A549 (cell line): ENCODE measurements at regions not wholly inside any gene's neighbourhood (a gene's known extent, or its start where the extent isn't known, plus 50 kb on each side); places are given as distances from the start of the nearest gene placed in this dataset.

Experiments
- ATAC-seq, 2 experiments: fragments of 200-7000 bp in 1 of 2; fragments of >200 bp in 1 of 2; cut with Nextera tagmentation in 1 of 2; cut with Tn5 transposase in 1 of 2; 3 replicates each; pipeline versions ENCODE4 v1.8.0 to v1.9.1; 2018 to 2020; ENCODE audit warnings: mild to moderate bottlenecking in 1 of 2, moderate library complexity in 1 of 2
- CTCF ChIA-PET: fragments of 300-600 bp; sonication (Branson Sonifier 250); formaldehyde crosslinking; extraction: SDS; loops from one replicate; lab custom pipeline; 2021; ENCODE audit warnings: antibody characterized with exemption, inconsistent platforms; lab: Yijun Ruan, JAX
- POLR2A ChIA-PET: fragments of 350-600 bp; formaldehyde crosslinking; extraction: SDS; loops from one replicate; lab custom pipeline; 2021; ENCODE audit warnings: antibody characterized with exemption, inconsistent platforms; lab: Yijun Ruan, JAX
- DNase-seq, 2 experiments: peaks; one replicate each; pipeline versions ENCODE4 v3.0.0 to v3.0.0-alpha.2; 2011 to 2016; ENCODE audit warnings: low read depth in 1 of 2, low spot score in 1 of 2
- FAIRE-seq: peaks from 2 replicates; lab custom pipeline; 2011; peaks lifted over from hg19 to GRCh38; lab: Jason Lieb, UNC
- H3K27ac ChIP-seq, 2 experiments: fragments of >200 bp; sonication (Bioruptor Twin); formaldehyde crosslinking; 3 replicates each; pipeline ENCODE4 v1.5.1; 2016 to 2017
- H3K4me1 ChIP-seq: fragments of >200 bp; sonication (Bioruptor Twin); formaldehyde crosslinking; 3 replicates; pipeline ENCODE4 v1.6.1; 2016
- H3K4me2 ChIP-seq: fragments of >200 bp; sonication (Bioruptor Twin); formaldehyde crosslinking; 3 replicates; pipeline ENCODE4 v1.6.1; 2016
- H3K4me3 ChIP-seq: fragments of >200 bp; sonication (Bioruptor Twin); formaldehyde crosslinking; 3 replicates; pipeline ENCODE4 v1.5.1; 2016
- H3K9me3 ChIP-seq: fragments of >200 bp; sonication (Bioruptor Twin); formaldehyde crosslinking; 3 replicates; pipeline ENCODE4 v1.6.1; 2016
- BHLHE40 ChIP-seq: IDR thresholded peaks from 2 replicates; pipeline ENCODE4 v1.6.1; 2012; ENCODE audit warnings: low read depth, low read length, inconsistent platforms
- CBX2 ChIP-seq: fragments of 200-600 bp; sonication (generic); IDR thresholded peaks from 2 replicates; pipeline ENCODE4 v1.6.1; 2016; ENCODE audit warnings: low read depth, mild to moderate bottlenecking, borderline replicate concordance
- CBX8 ChIP-seq: fragments of 200-600 bp; sonication (generic); IDR thresholded peaks from 2 replicates; pipeline ENCODE4 v1.6.1; 2016
- CEBPB ChIP-seq, 2 experiments: fragments of >200 bp in 1 of 2; sonication (Bioruptor Twin) in 1 of 2; formaldehyde crosslinking in 1 of 2; IDR thresholded peaks; 2 replicates each; pipeline ENCODE4 v1.6.1; 2012 to 2016
- CHD4 ChIP-seq: fragments of 200-600 bp; sonication (generic); IDR thresholded peaks from 2 replicates; pipeline ENCODE4 v1.6.1; 2016; ENCODE audit warnings: antibody characterized with exemption, mild to moderate bottlenecking, borderline replicate concordance
- EHF ChIP-seq: fragments of 250-450 bp; sonication (Bioruptor Pico); IDR thresholded peaks from 2 replicates; pipeline ENCODE4 v1.5.0; 2020; ENCODE audit warnings: mild to moderate bottlenecking
- EHMT2 ChIP-seq: fragments of 200-600 bp; sonication (generic); IDR thresholded peaks from 2 replicates; pipeline ENCODE4 v1.6.1; 2016; ENCODE audit warnings: antibody characterized with exemption, low read depth, mild to moderate bottlenecking, moderate library complexity
- ESRRA ChIP-seq: fragments of 150-350 bp; IDR thresholded peaks from 2 replicates; pipeline ENCODE4 v1.6.1; 2014; ENCODE audit warnings: mild to moderate bottlenecking, low read length, borderline replicate concordance
- FOSL2 ChIP-seq, 2 experiments: fragments of 450-650 bp in 1 of 2; fragments of >200 bp in 1 of 2; sonication (Bioruptor Twin) in 1 of 2; formaldehyde crosslinking; IDR thresholded peaks; 2 replicates each; pipeline versions ENCODE4 v1.5.0 to v1.6.1; 2016 to 2020; ENCODE audit warnings: mild to moderate bottlenecking in 1 of 2, moderate library complexity in 1 of 2
- HDAC2 ChIP-seq: fragments of 200-600 bp; sonication (generic); IDR thresholded peaks from 2 replicates; pipeline ENCODE4 v1.6.1; 2016
- HOXA7 ChIP-seq: fragments of 250-450 bp; sonication (Bioruptor Pico); IDR thresholded peaks from 2 replicates; pipeline ENCODE4 v1.5.0; 2020; ENCODE audit warnings: mild to moderate bottlenecking, moderate library complexity
- JUN ChIP-seq, 2 experiments: fragments of >200 bp; sonication (Bioruptor Twin); formaldehyde crosslinking; IDR thresholded peaks; 2 replicates in 1 of 2; 3 replicates in 1 of 2; pipeline ENCODE4 v1.6.1; 2016 to 2017
- KDM5A ChIP-seq: fragments of 200-600 bp; sonication (generic); IDR thresholded peaks from 2 replicates; pipeline ENCODE4 v1.6.1; 2016; ENCODE audit warnings: antibody characterized with exemption, mild to moderate bottlenecking
- MAFK ChIP-seq: fragments of 450-650 bp; IDR thresholded peaks from 2 replicates; pipeline ENCODE4 v1.6.1; 2014; ENCODE audit not compliant: partially characterized antibody
- NFE2L2 ChIP-seq: fragments of 150-350 bp; conservative IDR thresholded peaks from 2 replicates; pipeline ENCODE4 v1.6.1; 2014; ENCODE audit warnings: low read length
- NR3C1 ChIP-seq: fragments of >200 bp; sonication (Bioruptor Twin); formaldehyde crosslinking; IDR thresholded peaks from 3 replicates; pipeline ENCODE4 v1.6.1; 2017
- POLR2A ChIP-seq: IDR thresholded peaks from 2 replicates; pipeline ENCODE4 v1.6.1; 2012; ENCODE audit warnings: mild to moderate bottlenecking, low read length
- POLR2AphosphoS2 ChIP-seq: conservative IDR thresholded peaks from 2 replicates; pipeline ENCODE4 v1.6.1; 2012; ENCODE audit warnings: low read length, improper control_type of control experiment, inconsistent platforms
- RFX5 ChIP-seq: fragments of 450-650 bp; IDR thresholded peaks from 2 replicates; pipeline ENCODE4 v1.7.1; 2014; ENCODE audit warnings: antibody characterized with exemption, mild to moderate bottlenecking, moderate library complexity
- RNF2 ChIP-seq: fragments of 200-600 bp; sonication (generic); IDR thresholded peaks from 2 replicates; pipeline ENCODE4 v1.6.1; 2016; ENCODE audit warnings: low read depth, mild to moderate bottlenecking, antibody characterized with exemption, moderate library complexity, borderline replicate concordance
- SMC3 ChIP-seq: fragments of >200 bp; sonication (Bioruptor Twin); formaldehyde crosslinking; IDR thresholded peaks from 3 replicates; pipeline ENCODE4 v1.6.1; 2018; ENCODE audit warnings: inconsistent platforms
- SREBF2 ChIP-seq: fragments of 450-650 bp; IDR thresholded peaks from 2 replicates; pipeline ENCODE4 v1.6.1; 2014; ENCODE audit warnings: mild to moderate bottlenecking, moderate library complexity
- WGBS: methylation state at CpG from one replicate; pipeline ENCODE4 v1.1.6; 2017; ENCODE audit errors: missing lambda C conversion rate; 5-methylcytosine and 5-hydroxymethylcytosine counted together
- TF ChIP-seq, protein P1 (sequence below): fragments of 150-350 bp; IDR thresholded peaks from 2 replicates; pipeline ENCODE4 v1.6.1; 2014; ENCODE audit warnings: low read depth, mild to moderate bottlenecking, low read length
- TF ChIP-seq, protein P2 (sequence below): fragments of 450-650 bp; IDR thresholded peaks from 2 replicates; pipeline ENCODE4 v1.6.1; 2014; ENCODE audit warnings: antibody characterized with exemption
- TF ChIP-seq, protein P3 (sequence below): IDR thresholded peaks from 2 replicates; pipeline ENCODE4 v1.6.1; 2012
- TF ChIP-seq, protein P4 (sequence below): fragments of 200-600 bp; sonication (generic); IDR thresholded peaks from 2 replicates; pipeline ENCODE4 v1.6.1; 2016; ENCODE audit warnings: antibody characterized with exemption, mild to moderate bottlenecking, moderate library complexity

DNA sequence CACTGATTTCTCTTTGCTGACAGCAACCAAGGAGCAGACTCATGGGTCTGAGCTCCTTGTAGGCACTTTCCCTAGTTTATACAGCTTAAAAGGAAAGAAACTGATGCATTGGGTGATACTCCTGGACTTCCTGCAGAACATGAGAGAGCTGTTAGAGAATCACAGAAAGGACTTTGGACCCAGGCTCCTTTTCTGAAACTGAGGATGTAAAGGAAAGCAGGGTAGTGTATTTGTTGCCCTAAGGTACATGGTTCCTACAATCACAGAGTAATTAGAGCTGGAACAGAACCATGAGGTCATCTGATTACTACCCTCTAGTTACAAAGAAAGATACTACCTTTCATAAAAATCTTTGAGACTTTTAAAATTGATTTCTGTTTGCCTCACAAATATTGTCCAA is 477.1 kb upstream of the SPTLC3 start (continued):
- TF ChIP-seq BHLHE40 (no peak), KDM5A (no peak), MAFK (no peak)

DNA sequence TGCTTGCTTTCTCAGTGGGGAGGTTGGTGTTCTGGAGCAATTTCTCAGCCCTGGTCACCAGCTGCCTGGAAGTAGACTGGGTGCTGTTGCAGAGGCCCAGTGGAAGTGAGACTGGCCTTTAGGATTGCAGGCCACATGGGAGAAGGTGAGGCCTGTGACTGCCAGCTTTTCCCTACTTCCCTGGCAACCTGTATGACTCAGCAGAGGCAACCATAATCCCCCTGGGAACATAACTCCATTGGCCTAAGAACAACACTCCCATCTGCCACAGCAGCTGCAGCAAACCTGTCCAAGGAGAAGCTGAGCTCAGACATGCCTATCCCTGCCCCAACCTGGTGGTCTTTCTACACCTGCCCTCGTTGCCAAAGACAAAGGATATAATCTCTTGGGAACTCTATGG is 473.5 kb upstream of the SPTLC3 start:
- H3K4me2 ChIP-seq = no peak overlapping the region
- no peaks in the 10 kb centered on the region for H3K9me3 ChIP-seq
- ATAC-seq = no peak
- no peaks in the 10 kb centered on the region for H3K4me1 ChIP-seq
- CTCF ChIA-PET = no interaction called here
- H3K4me3 ChIP-seq = no peak overlapping the region
- POLR2A ChIA-PET = no interaction called here
- FAIRE-seq = no peak
- H3K27ac ChIP-seq = no peak overlapping the region
- TF ChIP-seq HOXA7 (CRISPR knock-in tag) (no peak), RNF2 (no peak), CEBPB (IDR thresholded peaks at IDR 0.05) (no peak), NFE2L2 (no peak), FOSL2 (IDR thresholded peaks at IDR 0.05) (no peak), FOSL2 (CRISPR knock-in tag; IDR thresholded peaks at IDR 0.05) (no peak), CHD4 (no peak)
- TF ChIP-seq, protein P1, sequence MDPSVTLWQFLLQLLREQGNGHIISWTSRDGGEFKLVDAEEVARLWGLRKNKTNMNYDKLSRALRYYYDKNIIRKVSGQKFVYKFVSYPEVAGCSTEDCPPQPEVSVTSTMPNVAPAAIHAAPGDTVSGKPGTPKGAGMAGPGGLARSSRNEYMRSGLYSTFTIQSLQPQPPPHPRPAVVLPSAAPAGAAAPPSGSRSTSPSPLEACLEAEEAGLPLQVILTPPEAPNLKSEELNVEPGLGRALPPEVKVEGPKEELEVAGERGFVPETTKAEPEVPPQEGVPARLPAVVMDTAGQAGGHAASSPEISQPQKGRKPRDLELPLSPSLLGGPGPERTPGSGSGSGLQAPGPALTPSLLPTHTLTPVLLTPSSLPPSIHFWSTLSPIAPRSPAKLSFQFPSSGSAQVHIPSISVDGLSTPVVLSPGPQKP = no peak
- TF ChIP-seq, protein P2, sequence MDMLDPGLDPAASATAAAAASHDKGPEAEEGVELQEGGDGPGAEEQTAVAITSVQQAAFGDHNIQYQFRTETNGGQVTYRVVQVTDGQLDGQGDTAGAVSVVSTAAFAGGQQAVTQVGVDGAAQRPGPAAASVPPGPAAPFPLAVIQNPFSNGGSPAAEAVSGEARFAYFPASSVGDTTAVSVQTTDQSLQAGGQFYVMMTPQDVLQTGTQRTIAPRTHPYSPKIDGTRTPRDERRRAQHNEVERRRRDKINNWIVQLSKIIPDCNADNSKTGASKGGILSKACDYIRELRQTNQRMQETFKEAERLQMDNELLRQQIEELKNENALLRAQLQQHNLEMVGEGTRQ = no peak
- DNase-seq = no peak
- WGBS = 0% methylated on average over 1 of the region's 1 CpG

DNA sequence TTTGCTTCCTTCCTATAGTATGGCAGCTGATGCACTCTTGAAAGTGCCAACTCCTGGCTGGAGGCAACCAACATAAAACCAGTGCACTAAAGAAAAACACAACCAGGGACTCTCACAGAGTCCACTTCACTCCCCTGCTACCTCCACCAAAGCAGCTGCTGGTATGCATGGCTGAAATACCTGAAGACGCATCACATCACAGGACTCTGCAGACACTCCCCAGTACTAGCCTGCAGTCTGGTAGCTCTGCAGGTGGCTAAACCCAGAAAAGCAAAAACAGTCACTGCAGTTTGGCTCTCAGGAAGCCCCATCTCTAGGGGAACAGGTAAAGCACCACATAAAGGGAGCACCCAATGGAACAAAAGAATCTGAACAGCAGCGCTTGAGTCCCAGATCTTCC is 473.0 kb upstream of the SPTLC3 start:
- POLR2A ChIA-PET = no interaction called here
- CTCF ChIA-PET = no interaction called here
- no peak for TF ChIP-seq EHMT2
- TF ChIP-seq HDAC2 = no peak
- no peak for TF ChIP-seq SMC3
- TF ChIP-seq POLR2AphosphoS2 = no peak
- TF ChIP-seq ESRRA = no peak
- TF ChIP-seq FOSL2 (IDR thresholded peaks at IDR 0.05) = no peak
- TF ChIP-seq FOSL2 (CRISPR knock-in tag; IDR thresholded peaks at IDR 0.05) = no peak
- TF ChIP-seq NR3C1 = no peak
- TF ChIP-seq EHF (CRISPR knock-in tag) = no peak
- TF ChIP-seq CEBPB (IDR thresholded peaks at IDR 0.05) = no peak
- no peak for TF ChIP-seq JUN (IDR thresholded peaks at IDR 0.05)
- TF ChIP-seq, protein P3, sequence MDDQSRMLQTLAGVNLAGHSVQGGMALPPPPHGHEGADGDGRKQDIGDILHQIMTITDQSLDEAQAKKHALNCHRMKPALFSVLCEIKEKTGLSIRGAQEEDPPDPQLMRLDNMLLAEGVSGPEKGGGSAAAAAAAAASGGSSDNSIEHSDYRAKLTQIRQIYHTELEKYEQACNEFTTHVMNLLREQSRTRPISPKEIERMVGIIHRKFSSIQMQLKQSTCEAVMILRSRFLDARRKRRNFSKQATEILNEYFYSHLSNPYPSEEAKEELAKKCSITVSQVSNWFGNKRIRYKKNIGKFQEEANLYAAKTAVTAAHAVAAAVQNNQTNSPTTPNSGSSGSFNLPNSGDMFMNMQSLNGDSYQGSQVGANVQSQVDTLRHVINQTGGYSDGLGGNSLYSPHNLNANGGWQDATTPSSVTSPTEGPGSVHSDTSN = no peak
- TF ChIP-seq CBX2 = no peak
- TF ChIP-seq BHLHE40 = no peak
- no peak for TF ChIP-seq CBX8
- no peak for TF ChIP-seq POLR2A
- TF ChIP-seq, protein P4, sequence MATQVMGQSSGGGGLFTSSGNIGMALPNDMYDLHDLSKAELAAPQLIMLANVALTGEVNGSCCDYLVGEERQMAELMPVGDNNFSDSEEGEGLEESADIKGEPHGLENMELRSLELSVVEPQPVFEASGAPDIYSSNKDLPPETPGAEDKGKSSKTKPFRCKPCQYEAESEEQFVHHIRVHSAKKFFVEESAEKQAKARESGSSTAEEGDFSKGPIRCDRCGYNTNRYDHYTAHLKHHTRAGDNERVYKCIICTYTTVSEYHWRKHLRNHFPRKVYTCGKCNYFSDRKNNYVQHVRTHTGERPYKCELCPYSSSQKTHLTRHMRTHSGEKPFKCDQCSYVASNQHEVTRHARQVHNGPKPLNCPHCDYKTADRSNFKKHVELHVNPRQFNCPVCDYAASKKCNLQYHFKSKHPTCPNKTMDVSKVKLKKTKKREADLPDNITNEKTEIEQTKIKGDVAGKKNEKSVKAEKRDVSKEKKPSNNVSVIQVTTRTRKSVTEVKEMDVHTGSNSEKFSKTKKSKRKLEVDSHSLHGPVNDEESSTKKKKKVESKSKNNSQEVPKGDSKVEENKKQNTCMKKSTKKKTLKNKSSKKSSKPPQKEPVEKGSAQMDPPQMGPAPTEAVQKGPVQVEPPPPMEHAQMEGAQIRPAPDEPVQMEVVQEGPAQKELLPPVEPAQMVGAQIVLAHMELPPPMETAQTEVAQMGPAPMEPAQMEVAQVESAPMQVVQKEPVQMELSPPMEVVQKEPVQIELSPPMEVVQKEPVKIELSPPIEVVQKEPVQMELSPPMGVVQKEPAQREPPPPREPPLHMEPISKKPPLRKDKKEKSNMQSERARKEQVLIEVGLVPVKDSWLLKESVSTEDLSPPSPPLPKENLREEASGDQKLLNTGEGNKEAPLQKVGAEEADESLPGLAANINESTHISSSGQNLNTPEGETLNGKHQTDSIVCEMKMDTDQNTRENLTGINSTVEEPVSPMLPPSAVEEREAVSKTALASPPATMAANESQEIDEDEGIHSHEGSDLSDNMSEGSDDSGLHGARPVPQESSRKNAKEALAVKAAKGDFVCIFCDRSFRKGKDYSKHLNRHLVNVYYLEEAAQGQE = no peak
- TF ChIP-seq SREBF2 = no peak
- TF ChIP-seq RFX5 = no peak
- TF ChIP-seq, all 56 proteins: peak for 0
- DNase-seq = no peak
- 69% methylated on average over 2 of the region's 2 CpGs for WGBS
- ATAC-seq = no peak
- H3K4me3 ChIP-seq = no peak overlapping the region
- FAIRE-seq = no peak
- no peak overlapping the region for H3K27ac ChIP-seq
- no peak overlapping the region for H3K4me2 ChIP-seq
- H3K4me1 ChIP-seq = no peaks in the 10 kb centered on the region
- no peaks in the 10 kb centered on the region for H3K9me3 ChIP-seq
